Type B pancreatic cell (in vitro differentiated cells): ENCODE measurements at regions not wholly inside any gene's neighbourhood (a gene's known extent, or its start where the extent isn't known, plus 50 kb on each side); places are given as distances from the start of the nearest gene placed in this dataset.

ENCODE experiments used
- DNase-seq: peaks from one replicate; pipeline ENCODE4 v3.0.0; 2021; ENCODE audit warnings: mixed read lengths; ENCODE audit not compliant: unreplicated experiment; ENCODE audit errors: extremely low spot score
- H3K27ac Mint-ChIP-seq: 2 replicates; pipeline ENCODE4 v1.8.0; 2021; ENCODE audit warnings: mild to moderate bottlenecking, mixed read lengths
- H3K27me3 Mint-ChIP-seq: 2 replicates; pipeline ENCODE4 v1.8.0; 2021; ENCODE audit warnings: mixed read lengths
- H3K36me3 Mint-ChIP-seq: 2 replicates; pipeline ENCODE4 v1.8.0; 2021; ENCODE audit warnings: mixed read lengths
- H3K4me1 Mint-ChIP-seq: one replicate; pipeline ENCODE4 v1.8.0; 2021; ENCODE audit warnings: mixed read lengths; ENCODE audit not compliant: unreplicated experiment
- H3K4me3 Mint-ChIP-seq: 2 replicates; pipeline ENCODE4 v1.8.0; 2021; ENCODE audit warnings: mild to moderate bottlenecking, mixed read lengths
- H3K9me3 Mint-ChIP-seq: 2 replicates; pipeline ENCODE4 v1.8.0; 2021; ENCODE audit warnings: mixed read lengths
- CTCF ChIP-seq: fragments of 200-600 bp; sonication (generic); conservative IDR thresholded peaks from 2 replicates; pipeline ENCODE4 v1.5.0; 2021; ENCODE audit warnings: antibody characterized with exemption, mild to moderate bottlenecking

- H3K9me3 Mint-ChIP-seq, result no peaks in the 10 kb centered on the region
- no peak for TF ChIP-seq CTCF
- DNase-seq, result no peak
- H3K27me3 Mint-ChIP-seq, result no peaks in the 10 kb centered on the region
- H3K4me1 Mint-ChIP-seq, result no peaks in the 10 kb centered on the region
- H3K27ac Mint-ChIP-seq, result no peak overlapping the region
- no peaks in the 10 kb centered on the region for H3K36me3 Mint-ChIP-seq
- no peak overlapping the region for H3K4me3 Mint-ChIP-seq
These were observed 156.6 kb downstream of the AKAIN1 start for GRCh38 chr18:5040476-5040875.

DNA sequence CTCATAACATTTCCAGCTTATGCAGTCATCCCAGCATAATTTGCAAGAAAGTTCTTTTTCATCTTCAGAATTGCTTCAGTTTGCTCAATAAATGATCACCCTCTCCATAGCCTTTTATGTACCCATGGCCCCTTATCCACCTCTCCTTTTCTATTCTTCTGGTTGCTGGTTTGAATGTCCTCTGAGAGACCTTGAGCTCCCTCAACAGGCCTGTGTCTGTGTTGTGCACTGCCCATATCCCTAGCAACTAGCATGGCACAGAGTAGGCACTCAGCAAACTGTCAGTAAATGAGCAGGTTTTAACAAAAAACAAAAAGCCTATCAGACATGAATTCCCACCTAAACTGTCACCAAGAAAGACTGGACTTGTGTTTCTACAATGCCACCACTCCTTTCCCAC lies 160.5 kb downstream of the AKAIN1 start:
- no peaks in the 10 kb centered on the region for H3K27me3 Mint-ChIP-seq
- H3K4me1 Mint-ChIP-seq, result no peaks in the 10 kb centered on the region
- H3K27ac Mint-ChIP-seq, result no peak overlapping the region
- peaks cover 3% of the 10 kb centered on the region for H3K9me3 Mint-ChIP-seq
- H3K4me3 Mint-ChIP-seq, result no peak overlapping the region
- no peaks in the 10 kb centered on the region for H3K36me3 Mint-ChIP-seq
- no peak for DNase-seq
- TF ChIP-seq CTCF, result no peak

GRCh38 chr18:5031216-5031615 lies 165.8 kb downstream of the AKAIN1 start:
- no peak overlapping the region for H3K27ac Mint-ChIP-seq
- TF ChIP-seq CTCF, result no peak
- H3K27me3 Mint-ChIP-seq, result no peaks in the 10 kb centered on the region
- no peaks in the 10 kb centered on the region for H3K4me1 Mint-ChIP-seq
- no peaks in the 10 kb centered on the region for H3K36me3 Mint-ChIP-seq
- H3K9me3 Mint-ChIP-seq, result peaks cover 3% of the 10 kb centered on the region
- H3K4me3 Mint-ChIP-seq, result no peak overlapping the region
- no peak for DNase-seq

- Mint-ChIP-seq H3K4me3 (no peak overlapping the region), H3K4me1 (no peaks in the 10 kb centered on the region), H3K27ac (no peak overlapping the region), H3K27me3 (no peaks in the 10 kb centered on the region), H3K9me3 (peaks cover 3% of the 10 kb centered on the region), H3K36me3 (no peaks in the 10 kb centered on the region)
- DNase-seq, result no peak
- TF ChIP-seq CTCF, result no peak
These were observed 166.4 kb downstream of the AKAIN1 start for GRCh38 chr18:5030636-5031035.

- no peak overlapping the region for H3K27ac Mint-ChIP-seq
- no peaks in the 10 kb centered on the region for H3K4me1 Mint-ChIP-seq
- DNase-seq, result no peak
- H3K9me3 Mint-ChIP-seq, result peaks cover 3% of the 10 kb centered on the region
- no peak overlapping the region for H3K4me3 Mint-ChIP-seq
- H3K36me3 Mint-ChIP-seq, result no peaks in the 10 kb centered on the region
- peaks cover 4% of the 10 kb centered on the region for H3K27me3 Mint-ChIP-seq
- TF ChIP-seq CTCF, result no peak
These were observed 167.5 kb downstream of the AKAIN1 start for GRCh38 chr18:5029592-5029991.

DNA sequence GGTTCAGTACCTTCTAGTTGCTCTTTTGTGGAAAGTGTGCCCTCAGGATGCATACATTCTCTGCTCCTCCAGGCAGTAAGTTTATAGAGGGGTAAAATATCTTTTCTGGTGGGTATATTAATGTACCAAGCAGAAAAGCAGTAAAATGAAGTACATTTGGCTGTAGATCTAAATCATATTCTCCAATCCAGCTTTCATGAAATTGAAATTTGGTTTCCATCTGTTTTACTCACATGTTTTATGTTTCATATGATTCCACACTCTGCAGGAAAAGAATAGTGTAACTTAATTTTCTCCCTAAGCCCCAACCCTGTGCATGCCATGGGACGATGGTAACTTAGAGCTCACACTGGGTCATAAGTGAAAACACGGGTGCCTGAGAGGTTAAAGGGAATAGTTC lies 172.3 kb downstream of the AKAIN1 start:
- no peaks in the 10 kb centered on the region for H3K4me1 Mint-ChIP-seq
- no peaks in the 10 kb centered on the region for H3K36me3 Mint-ChIP-seq
- no peak for DNase-seq
- no peaks in the 10 kb centered on the region for H3K9me3 Mint-ChIP-seq
- no peak overlapping the region for H3K4me3 Mint-ChIP-seq
- no peak for TF ChIP-seq CTCF
- H3K27me3 Mint-ChIP-seq, result peaks cover 19% of the 10 kb centered on the region
- H3K27ac Mint-ChIP-seq, result no peak overlapping the region
